GM12865 (cell line): ENCODE measurements at regions not wholly inside any gene's neighbourhood (a gene's known extent, or its start where the extent isn't known, plus 50 kb on each side); places are given as distances from the start of the nearest gene placed in this dataset.

Experiments used
- DNase-seq: peaks from one replicate; pipeline ENCODE4 v3.0.0; 2010; ENCODE audit warnings: low read depth
- H3K4me3 ChIP-seq: 2 replicates; pipeline ENCODE4 v1.5.1; 2011; ENCODE audit warnings: mild to moderate bottlenecking, low read depth, low read length, control low read depth
- TF ChIP-seq, protein P1 (sequence below): IDR thresholded peaks from 2 replicates; pipeline ENCODE4 v1.5.1; 2011; ENCODE audit warnings: low read length, control low read depth, low read depth, inconsistent platforms; ENCODE audit not compliant: insufficient read depth; ENCODE audit errors: missing control alignments

DNA sequence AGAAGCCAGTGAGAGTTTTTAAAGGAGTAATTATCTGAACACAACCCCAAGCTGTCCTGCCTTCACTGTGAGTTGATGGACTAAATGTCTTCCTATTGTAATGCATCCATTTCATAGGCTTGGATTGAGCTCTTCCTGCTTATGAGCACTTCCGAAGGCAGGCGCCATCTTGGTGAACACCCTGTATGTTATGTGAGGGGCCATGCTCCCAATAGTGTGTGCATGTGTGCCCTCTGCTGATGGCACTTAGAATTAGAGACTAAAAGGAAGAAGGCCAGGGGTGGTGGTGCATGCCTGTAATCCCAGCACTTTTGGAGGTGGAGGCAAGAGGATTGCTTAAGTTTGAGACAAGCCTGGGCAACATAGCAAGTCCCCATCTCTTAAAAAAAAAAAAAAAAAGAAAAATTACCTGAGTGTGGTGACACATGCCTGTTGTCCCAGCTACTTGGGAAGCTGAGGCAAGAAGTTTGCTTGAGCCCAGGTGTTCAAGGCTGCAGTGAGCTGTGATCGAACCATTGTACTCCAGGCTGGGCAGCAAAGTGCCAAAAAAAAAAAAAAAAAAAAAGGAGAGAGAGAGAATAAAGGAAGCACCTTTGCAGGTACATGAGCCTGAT lies 65.0 kb downstream of the C9orf152 start:
- DNase-seq = peak; percentile 80
- TF ChIP-seq, protein P1, sequence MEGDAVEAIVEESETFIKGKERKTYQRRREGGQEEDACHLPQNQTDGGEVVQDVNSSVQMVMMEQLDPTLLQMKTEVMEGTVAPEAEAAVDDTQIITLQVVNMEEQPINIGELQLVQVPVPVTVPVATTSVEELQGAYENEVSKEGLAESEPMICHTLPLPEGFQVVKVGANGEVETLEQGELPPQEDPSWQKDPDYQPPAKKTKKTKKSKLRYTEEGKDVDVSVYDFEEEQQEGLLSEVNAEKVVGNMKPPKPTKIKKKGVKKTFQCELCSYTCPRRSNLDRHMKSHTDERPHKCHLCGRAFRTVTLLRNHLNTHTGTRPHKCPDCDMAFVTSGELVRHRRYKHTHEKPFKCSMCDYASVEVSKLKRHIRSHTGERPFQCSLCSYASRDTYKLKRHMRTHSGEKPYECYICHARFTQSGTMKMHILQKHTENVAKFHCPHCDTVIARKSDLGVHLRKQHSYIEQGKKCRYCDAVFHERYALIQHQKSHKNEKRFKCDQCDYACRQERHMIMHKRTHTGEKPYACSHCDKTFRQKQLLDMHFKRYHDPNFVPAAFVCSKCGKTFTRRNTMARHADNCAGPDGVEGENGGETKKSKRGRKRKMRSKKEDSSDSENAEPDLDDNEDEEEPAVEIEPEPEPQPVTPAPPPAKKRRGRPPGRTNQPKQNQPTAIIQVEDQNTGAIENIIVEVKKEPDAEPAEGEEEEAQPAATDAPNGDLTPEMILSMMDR = peak; percentile 26
- H3K4me3 ChIP-seq = peak overlapping the region; percentile 43

DNA sequence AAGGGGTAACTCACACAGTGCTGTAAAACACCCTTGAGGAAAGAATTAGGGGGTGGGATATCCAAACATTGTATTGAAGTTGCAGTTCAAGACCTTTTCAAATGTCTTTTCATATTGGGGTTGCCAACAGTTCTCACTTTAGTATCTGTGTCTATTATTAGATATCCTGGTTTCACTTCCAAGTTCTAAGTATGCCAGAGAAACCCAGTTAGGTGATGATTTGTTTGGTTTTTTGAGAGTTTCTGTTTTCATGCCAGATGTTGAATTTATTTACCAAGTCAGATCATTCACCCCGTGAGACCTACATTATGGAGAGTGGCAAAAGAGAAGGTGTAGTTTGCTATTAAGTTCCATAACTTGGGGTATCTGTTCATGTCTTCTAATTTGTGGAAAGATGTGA lies 64.5 kb downstream of the C9orf152 start:
- TF ChIP-seq, protein P1 = no peak
- peak; percentile 82 for DNase-seq
- H3K4me3 ChIP-seq = peak overlapping the region; percentile 43

DNA sequence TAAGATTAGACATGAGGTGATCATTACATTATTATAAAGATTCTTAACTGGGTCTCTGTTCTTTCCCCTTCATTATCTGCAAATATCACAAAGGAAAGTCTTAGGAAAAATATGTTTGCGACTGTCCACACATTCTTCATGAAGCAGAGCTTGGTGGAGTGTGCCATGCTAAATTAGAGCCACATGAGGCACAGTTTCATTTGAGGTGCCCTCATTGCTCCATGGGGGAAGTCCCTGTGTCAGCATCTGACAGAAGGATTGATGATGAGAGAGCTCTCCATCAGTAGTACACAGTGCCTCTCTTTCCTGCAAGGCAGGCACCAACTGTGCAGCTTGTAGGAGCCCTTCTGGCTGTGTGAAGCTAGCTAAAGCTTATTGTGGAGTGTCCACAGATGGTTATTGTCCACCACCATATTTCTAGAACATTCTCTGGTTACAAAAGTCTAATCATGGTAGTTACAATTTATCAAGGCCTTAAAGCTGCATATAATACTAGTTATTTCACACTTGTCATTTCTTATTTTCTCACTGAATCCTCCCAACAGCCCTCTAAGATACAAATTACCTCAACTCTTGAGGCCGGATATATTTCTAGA lies 63.9 kb downstream of the C9orf152 start:
- TF ChIP-seq, protein P1 = peak; percentile 6
- DNase-seq = peak; percentile 77
- peak overlapping the region; percentile 43; the same call in 1 of the 2 replicates for H3K4me3 ChIP-seq

DNA sequence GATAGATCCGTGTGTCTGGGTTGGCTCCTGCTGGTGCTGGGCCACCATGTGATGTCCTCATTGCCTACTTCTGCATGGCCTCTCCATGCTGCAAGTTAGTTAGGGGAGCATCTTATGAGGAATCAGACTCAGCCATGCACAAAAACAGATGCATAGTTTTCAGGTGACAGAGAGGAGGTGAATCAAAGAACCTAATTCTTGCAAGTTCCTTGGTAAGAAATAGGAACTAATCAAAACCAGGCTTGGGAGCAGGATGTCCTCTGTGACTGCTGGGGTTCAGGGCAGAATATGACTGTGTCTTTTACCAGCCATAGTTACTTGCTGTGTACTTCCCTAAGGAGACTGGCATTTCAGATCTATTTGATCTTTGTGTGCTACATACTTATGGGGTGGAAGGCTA lies 61.6 kb downstream of the C9orf152 start:
- TF ChIP-seq, protein P1 = no peak
- DNase-seq = no peak
- H3K4me3 ChIP-seq = no peak overlapping the region

DNA sequence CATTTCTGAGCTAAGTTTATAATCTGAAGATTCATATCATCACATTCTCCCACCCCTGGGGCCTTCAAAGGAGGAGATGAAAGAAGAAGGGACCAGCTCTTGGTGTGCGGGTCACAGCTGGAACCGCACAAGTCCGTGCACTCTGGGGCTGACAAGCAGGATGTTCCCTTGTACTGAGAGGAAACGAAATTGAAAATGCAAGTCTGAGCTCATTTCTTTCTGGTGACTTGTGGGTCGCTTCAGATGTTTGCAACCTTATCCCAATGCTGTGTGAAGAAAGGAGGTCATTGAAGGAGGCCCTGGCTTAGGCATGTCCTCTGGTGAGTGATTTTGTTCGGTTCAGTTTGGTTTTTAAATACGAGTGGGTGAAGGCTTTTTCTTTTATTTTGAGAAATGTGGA lies 59.6 kb downstream of the C9orf152 start:
- DNase-seq = peak; percentile 93
- H3K4me3 ChIP-seq = peak overlapping the region; percentile 57
- TF ChIP-seq, protein P1 = no peak

DNA sequence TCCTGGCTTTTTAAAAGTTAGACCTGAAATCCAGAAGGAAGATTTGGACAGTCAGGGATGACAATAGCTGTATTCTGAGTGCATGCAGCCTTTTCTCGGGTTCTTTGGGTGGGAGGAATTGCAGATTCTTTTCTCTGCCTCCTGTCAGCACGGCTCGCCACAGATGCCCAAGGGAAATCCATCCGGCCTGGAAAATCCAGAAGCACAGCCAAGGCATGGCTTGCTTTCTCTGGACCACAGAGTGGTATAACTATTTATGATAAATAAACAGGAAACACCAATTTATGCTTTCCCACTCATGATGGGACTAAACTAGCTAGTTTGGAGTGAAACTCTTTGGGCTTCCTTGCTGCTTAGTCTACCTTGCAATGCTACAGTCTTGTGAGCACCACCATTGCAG lies 59.1 kb downstream of the C9orf152 start:
- TF ChIP-seq, protein P1 = no peak
- peak overlapping the region; percentile 57 for H3K4me3 ChIP-seq
- no peak for DNase-seq
